NCI-H1694 treated with DMSO at 0.1 percent for 48 hours (cell line): ENCODE measurements at regions not wholly inside any gene's neighbourhood (a gene's known extent, or its start where the extent isn't known, plus 50 kb on each side); places are given as distances from the start of the nearest gene placed in this dataset.

Experiments used
- DNase-seq: peaks from one replicate; lab custom pipeline; 2025; lab: John Stamatoyannopoulos, UW

DNA sequence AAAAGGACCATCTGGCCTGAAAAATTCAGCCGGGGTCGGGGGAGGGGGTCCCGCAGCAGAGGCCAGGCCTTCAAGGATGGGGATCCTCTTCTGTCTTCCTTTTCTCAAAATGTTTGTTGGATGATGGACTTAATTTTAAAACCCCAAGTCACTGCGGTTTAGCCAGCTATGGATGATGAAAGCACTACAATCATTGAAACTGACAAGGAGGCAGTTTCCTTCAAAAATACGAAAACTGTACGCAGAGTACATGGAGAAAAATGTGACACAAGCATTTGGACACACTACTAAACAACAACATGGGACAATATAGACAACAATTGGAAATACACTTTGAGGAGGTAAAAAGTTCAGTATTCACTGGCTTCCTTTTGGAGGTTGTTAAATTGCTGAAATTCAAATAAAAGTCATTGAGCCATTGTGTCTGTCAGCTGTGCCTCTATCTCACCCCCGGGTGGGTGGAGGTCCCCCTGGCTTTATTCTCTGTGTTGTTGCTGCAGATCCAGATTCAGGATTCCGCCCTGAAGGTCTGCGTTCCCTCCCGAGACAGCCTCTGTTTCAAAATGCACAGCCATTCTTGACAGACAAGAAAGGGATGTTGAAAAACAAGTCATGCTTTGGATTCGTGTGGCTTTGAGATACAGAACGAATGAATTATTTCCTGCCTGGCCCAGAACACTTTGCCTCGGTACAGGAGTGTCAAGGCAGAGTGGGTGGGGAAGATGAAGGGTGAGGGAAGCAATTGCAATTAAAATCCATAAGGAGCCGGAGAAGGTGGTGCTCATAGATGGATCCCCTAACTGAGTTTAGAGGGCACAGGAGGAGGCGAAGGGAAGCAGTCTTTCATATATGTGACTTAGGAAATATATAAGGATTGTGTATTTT is 118.2 kb downstream of the TTLL2 start:
- DNase-seq, result no peak

- DNase-seq, result no peak
These were observed 119.9 kb downstream of the TTLL2 start for GRCh38 chr6:167444602-167445346.

- no peak for DNase-seq
These were observed 120.7 kb downstream of the TTLL2 start for GRCh38 chr6:167445568-167445967.

DNA sequence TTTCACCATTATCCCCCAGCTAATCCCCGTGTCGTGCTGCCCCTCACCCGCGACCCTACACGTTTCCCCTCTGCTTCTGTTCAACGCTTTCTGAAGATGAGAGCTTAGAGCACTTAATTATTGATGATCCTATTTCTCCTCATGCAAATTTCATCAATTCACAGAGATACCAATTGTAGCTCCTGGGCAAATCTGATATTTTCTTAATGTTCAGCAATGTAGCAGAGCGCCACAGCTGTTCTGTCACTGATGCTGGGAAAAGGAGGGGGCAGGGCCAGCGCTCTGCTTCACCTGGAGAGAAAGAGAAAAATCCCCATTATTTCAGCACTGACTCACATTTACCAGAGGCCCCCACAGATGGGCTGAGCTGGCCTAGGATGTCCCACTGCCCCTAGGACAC is 121.2 kb downstream of the TTLL2 start:
- DNase-seq, result no peak

DNA sequence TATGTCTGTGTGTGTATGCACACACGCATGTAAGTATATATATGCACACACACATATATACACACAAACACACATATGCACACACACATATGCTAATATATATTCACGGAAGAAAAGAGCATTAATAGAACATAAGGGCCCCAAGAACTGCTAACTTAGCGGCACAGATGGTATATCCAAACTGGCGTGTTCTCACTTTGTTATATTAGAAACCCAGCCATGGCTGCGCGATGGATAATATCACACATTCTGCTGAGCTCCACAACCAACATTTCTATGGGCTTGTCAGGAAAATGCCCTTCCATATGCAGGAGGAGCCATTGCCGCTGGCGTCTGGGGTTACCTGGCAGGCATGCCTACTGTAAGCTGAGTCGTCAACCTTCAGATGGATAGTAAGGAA is 122.1 kb downstream of the TTLL2 start:
- no peak for DNase-seq

DNA sequence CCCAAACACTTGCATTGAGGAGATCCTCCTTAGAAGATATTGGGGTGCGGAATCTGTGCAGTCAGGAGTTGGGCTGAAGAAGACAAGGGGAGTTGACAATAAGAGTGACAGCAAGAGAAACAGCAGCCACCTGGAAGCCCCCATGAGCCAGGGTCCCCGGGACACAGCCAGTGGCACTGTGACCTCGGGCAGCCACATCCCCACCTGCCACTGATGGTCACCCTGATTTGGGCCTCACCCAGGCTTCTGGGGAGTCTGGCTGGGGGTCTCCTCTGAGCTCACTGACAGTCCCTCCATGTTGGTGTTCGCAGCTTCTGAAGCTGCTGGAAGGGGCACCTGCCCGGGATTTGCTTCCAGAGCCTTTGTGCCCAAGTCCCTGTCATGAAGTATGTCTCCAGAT is 123.5 kb downstream of the TTLL2 start:
- no peak for DNase-seq

DNA sequence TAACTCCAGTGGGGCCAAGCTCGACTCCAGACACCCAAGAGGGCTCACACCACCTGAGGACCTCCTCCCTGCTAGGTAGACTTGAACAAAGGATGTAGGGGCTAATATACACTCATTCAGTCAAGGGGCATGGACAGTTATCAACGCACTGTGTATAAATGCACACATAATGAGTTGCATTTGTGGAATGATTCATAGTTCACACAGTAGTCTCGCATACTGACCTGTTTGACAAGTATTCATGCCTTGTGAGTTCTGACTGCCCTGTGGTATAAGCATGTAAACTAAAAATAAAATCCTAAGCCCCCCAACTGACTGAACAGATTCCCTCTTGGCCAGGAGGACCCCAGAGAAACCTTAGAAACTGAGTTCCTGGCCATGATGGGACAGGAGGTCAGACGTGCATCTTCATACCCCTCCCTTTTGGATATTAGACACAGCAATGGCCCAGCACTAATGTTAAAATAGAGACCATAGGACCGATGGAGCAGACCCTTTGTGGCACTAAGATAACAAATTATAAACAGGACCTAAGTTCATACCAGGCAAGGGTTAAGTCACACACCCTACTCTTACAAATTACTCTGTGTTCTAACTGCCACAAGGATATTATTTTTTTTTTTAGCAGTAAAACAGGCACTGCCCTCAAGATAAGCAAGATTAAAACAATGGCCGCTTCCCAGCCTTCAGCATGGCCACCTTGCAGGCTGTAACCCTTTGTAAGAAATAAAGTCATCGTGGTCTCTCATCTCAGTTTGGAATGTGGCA is 124.4 kb downstream of the TTLL2 start:
- no peak for DNase-seq

- DNase-seq, result no peak
These were observed 125.7 kb downstream of the TTLL2 start for GRCh38 chr6:167450626-167451025.

DNA sequence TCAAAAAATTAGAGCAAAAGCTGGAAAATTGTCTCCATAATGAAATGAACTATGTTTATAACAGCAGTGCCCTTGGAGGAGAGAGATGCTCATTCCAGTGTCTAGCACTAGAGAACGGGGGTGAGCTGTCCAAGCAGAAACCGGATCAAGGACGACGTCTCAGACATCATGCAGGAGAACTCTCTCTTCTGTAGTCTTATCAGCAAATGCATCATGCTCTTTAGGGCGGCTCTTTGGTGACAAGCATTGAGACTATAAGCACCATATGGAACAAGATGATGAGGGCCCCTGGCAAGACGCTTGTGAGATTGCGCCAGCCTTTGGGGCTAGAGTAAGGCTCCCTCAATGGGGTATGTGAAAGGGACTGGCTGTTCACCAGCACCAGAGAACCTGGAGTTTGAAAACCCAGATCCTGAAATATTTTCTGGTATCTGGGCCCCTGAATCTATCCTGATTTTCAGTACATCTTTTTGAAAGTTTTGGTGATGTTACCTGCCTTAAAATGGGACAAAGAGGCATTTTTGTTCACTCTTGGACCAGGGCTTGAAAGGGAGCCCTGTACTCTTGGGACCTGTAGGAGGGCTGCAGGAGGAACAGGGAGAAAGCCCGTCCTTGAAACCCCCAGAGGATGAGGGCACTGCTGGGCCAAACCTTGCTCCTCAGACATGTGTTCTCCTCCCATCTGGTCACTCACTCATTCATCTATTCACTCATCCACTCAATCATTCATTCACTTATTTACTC is 127.6 kb downstream of the TTLL2 start:
- DNase-seq, result no peak

GRCh38 chr6:167453082-167453446 is 128.2 kb downstream of the TTLL2 start:
- DNase-seq, result no peak

DNA sequence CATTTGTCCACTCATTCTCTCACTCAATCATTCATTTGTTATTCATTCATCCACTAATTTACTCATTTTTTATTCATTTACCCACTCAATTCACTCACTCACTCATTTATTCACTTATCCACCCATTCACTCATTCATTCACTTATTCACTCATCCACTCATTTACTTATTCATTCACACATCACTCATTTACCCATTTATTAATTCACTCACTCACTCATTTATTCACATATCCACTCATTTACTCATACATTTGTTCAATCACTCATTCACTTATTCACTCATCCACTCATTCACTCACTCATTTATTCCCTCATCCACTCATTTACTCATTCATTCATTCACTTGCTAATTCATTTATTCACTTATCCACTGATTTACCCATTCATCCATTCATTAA is 129.1 kb downstream of the TTLL2 start:
- no peak for DNase-seq

- DNase-seq, result no peak
These were observed 130.5 kb downstream of the TTLL2 start for GRCh38 chr6:167455371-167455770.

DNA sequence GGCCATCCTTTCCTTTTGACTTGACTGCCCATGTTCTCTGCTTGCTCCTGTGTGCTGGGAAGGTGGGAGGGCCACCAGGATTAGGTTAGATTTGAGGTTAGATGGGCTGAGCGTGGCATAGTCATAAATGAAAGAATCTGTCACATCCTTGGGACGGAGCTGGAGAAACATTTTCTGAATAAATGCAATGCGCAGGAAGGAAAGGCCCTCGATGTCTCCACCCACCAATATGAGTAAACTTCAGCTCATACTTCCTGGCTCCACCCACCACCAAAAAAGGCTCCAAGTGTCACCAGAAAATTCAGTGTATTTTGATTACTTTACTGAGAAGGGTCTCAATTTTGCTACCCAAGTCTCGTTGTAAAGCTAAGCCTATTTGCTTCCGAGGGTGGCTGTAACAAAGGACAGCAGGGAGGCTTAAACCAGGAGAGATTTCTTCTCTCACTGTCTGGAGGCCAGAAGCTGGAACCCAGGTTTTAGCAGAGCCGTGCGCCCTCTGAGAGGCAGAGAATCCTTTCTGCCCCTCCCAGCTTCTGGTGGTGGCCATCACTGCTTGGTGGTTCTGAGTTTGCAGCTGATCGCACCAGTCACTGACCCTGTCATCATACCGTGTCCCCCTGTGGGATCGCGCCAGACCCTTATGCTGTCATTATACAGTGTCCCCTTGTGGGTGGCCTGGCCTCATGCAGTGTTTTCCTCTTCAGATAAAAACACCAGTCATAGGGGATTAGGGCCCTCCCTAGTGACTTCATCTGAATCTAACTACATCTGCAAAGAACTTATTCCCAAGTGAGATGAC is 137.8 kb downstream of the TTLL2 start:
- DNase-seq, result no peak

DNA sequence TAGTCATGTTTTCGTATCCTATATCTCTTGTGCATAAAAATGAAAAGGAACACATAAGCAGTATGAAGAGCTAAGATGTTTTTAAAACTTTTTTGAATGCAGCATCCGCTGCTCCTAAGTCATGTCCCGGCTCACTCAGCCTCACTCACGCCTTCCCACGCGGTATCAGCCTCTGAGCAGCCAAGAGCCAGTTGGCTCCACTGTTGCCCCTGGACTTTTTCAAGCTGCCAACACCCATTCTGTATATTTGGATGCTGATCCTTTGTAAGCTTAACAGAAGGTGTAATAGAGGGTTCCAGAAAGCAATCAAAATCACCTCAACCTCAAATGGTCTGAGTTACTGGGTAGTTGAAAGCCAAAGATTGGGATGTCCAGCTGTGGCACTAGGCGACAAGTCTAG is 139.3 kb downstream of the TTLL2 start:
- DNase-seq, result no peak

DNA sequence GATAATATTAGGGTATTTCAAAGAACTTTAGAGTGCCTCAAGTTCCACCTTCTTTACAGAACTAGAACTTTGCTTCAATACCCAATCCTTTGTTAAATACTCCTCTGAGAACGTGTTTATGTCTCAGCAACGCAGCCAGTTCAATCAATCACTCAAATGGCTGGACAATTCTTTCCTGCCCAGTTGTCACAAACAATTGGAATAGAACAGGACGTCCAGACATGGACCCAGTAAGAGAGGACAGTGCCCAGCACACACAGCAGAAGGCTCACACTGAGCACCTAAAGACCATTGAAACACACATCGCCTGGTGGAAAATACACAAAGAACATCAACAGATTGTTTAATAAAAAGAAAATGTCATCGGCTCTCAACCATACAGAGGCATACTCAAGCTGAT is 140.6 kb downstream of the TTLL2 start:
- no peak for DNase-seq

DNA sequence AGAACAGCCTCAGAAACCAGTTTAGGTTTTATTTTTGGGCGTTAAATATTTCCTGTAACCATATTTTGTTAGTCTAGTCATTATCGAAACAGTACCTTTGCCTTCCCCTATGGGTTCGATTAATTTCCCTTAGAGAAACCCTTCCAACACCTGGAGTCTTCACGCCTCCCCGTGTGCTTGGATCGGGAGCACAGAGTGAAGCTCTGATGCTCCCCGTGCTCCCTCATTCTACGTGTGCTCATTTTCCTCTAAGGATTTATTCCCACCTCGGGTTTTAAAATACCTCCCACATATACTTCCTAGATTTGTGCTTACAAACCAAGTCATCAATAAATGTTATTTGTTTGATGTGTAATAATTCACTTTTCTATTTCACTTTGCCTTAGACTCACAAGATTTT is 142.4 kb downstream of the TTLL2 start:
- DNase-seq, result no peak

- DNase-seq, result no peak
These were observed 143.0 kb downstream of the TTLL2 start for GRCh38 chr6:167467793-167468431.

DNA sequence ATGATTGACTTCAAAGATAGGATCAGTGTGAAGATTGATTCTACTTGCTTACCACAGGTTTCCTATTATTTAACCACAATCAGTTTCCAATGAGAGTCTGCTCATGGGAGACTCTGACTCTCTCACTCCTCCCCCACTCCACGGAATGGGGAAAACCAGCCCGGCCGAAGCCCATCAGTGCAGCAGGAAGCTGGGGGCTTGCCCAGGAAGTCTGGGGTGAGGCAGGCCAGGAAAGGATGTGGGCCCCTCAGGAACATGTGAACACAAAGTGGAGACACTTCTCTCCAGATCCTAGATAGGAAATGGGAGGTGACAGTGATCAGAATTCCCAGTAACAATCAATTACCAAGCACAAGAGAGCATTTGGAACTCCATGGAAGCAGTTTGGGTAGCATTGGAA is 144.2 kb downstream of the TTLL2 start:
- DNase-seq, result no peak

DNA sequence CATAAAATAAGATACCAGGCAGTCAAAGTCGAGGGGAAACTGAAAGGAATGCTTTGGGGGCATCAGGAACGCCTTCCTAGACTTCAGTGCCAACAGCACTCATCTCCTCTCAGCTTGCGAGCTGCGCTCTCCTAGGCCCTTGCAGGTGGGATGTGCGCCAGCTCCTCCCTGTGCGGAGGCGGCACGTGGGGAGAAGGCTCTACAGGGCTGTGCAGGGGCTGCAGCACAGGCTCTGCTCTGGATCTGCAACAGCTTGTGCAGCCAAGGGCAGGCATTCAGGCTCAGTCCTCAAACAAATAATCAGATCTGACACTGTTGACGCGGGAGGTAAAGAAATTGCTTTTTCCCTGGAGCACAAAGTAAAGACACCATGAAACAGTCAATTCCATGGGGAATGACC is 144.8 kb downstream of the TTLL2 start:
- DNase-seq, result no peak

DNA sequence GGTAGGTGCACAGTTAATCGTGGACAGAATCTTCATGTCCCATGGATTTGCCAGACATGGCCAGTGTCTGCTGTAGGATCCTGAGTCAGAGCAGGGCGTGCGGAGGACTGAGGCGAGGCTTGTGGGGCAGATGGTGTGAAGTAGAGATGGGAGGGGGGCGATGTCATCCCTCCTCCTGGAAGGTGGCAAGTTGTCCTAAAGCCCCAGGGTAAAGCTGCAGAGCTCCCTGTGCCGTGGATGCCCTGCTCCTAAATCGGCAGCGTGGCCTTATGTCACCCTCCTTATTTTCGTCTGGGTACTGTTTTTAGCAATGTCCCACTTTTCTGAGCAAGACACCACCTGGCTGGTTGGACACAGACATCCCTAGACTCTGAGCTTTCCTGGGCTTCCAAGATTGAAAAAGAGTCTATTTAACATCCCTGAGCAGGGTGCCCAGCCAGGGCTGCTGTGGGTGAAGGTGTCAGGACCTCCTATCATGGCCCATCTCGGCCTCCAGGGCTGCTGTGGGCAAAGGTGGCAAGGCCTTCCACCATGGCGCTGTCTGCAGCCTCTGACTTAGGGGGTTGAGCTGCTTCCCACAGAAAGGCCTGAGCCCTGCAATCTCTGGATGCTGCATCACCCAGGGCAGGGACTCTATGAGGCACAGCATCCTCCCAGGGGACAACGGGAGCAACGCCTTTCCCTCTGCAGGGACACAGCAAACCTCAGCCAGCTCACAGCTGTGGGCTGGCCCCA is 145.4 kb downstream of the TTLL2 start:
- no peak for DNase-seq
